SK-N-SH treated with all-trans-retinoic acid at 6 μM for 48 hours (cell line): ENCODE measurements at regions not wholly inside any gene's neighbourhood (a gene's known extent, or its start where the extent isn't known, plus 50 kb on each side); places are given as distances from the start of the nearest gene placed in this dataset.

ENCODE experiments used
- ATAC-seq: fragments of 200-7000 bp; cut with Tn5 transposase; 3 replicates; pipeline ENCODE4 v1.9.1; 2020; ENCODE audit warnings: mild to moderate bottlenecking, moderate library complexity
- ARNTL ChIP-seq: fragments of 450-650 bp; formaldehyde crosslinking; IDR thresholded peaks from 2 replicates; pipeline ENCODE4 v1.5.0; 2020; ENCODE audit warnings: low read depth, mild to moderate bottlenecking, moderate library complexity, borderline replicate concordance
- BACH2 ChIP-seq: fragments of 250-450 bp; sonication (Bioruptor Pico); IDR thresholded peaks from 2 replicates; pipeline ENCODE4 v1.9.0; 2021; ENCODE audit warnings: mild to moderate bottlenecking, borderline replicate concordance
- CSDC2 ChIP-seq: fragments of 250-450 bp; sonication (Bioruptor Pico); IDR thresholded peaks from 2 replicates; pipeline ENCODE4 v1.5.0; 2020; ENCODE audit warnings: mild to moderate bottlenecking, moderate library complexity
- ESRRG ChIP-seq: fragments of 250-450 bp; sonication (Bioruptor Pico); IDR thresholded peaks from 2 replicates; pipeline ENCODE4 v1.6.1; 2021; ENCODE audit warnings: mild to moderate bottlenecking
- GLIS3 ChIP-seq: fragments of 250-450 bp; sonication (Bioruptor Pico); IDR thresholded peaks from 2 replicates; pipeline ENCODE4 v1.5.0; 2020; ENCODE audit warnings: mild to moderate bottlenecking, moderate library complexity
- ISL1 ChIP-seq: fragments of 250-450 bp; sonication (Bioruptor Pico); IDR thresholded peaks from 2 replicates; pipeline ENCODE4 v2.1.2; 2022; ENCODE audit warnings: mild to moderate bottlenecking, moderate library complexity
- OSR1 ChIP-seq: fragments of 250-450 bp; sonication (Bioruptor Pico); IDR thresholded peaks from 2 replicates; pipeline ENCODE4 v1.8.0; 2022; ENCODE audit warnings: moderate library complexity, mild to moderate bottlenecking, inconsistent platforms
- PPARA ChIP-seq: fragments of 250-450 bp; sonication (Bioruptor Pico); IDR thresholded peaks from 2 replicates; pipeline ENCODE4 v1.5.0; 2020; ENCODE audit warnings: mild to moderate bottlenecking, borderline replicate concordance
- RARB ChIP-seq: fragments of 250-450 bp; sonication (Bioruptor Pico); IDR thresholded peaks from 2 replicates; pipeline ENCODE4 v1.8.0; 2021; ENCODE audit warnings: mild to moderate bottlenecking, moderate library complexity
- SNAI2 ChIP-seq: fragments of 250-450 bp; sonication (Bioruptor Pico); IDR thresholded peaks from 2 replicates; pipeline ENCODE4 v1.5.0; 2020; ENCODE audit warnings: mild to moderate bottlenecking, moderate library complexity
- TCF4 ChIP-seq: fragments of 250-450 bp; sonication (Bioruptor Pico); IDR thresholded peaks from 2 replicates; pipeline ENCODE4 v1.8.0; 2021; ENCODE audit warnings: mild to moderate bottlenecking, moderate library complexity, borderline replicate concordance
- ZC3H10 ChIP-seq: fragments of 250-450 bp; sonication (Bioruptor Pico); IDR thresholded peaks from 2 replicates; pipeline ENCODE4 v1.5.1; 2021; ENCODE audit warnings: mild to moderate bottlenecking, moderate library complexity
- ZFP3 ChIP-seq: fragments of 250-450 bp; sonication (Bioruptor Pico); IDR thresholded peaks from 2 replicates; pipeline ENCODE4 v1.5.0; 2020; ENCODE audit warnings: mild to moderate bottlenecking, moderate library complexity
- ZFP30 ChIP-seq: fragments of 450-650 bp; formaldehyde crosslinking; IDR thresholded peaks from 2 replicates; pipeline ENCODE4 v1.5.0; 2022; ENCODE audit warnings: mild to moderate bottlenecking, moderate library complexity
- ZNF565 ChIP-seq: fragments of 450-650 bp; formaldehyde crosslinking; conservative IDR thresholded peaks from 2 replicates; pipeline ENCODE4 v1.5.0; 2020; ENCODE audit warnings: low read depth, mild to moderate bottlenecking, moderate library complexity
- ZNF70 ChIP-seq: fragments of 450-650 bp; formaldehyde crosslinking; IDR thresholded peaks from 2 replicates; pipeline ENCODE4 v1.5.0; 2020; ENCODE audit warnings: mild to moderate bottlenecking, moderate library complexity
- ZNF8 ChIP-seq: fragments of 450-650 bp; formaldehyde crosslinking; IDR thresholded peaks from 2 replicates; pipeline ENCODE4 v1.5.0; 2020; ENCODE audit warnings: mild to moderate bottlenecking, moderate library complexity
- TF ChIP-seq, protein P1 (sequence below): fragments of 250-450 bp; sonication (Bioruptor Pico); IDR thresholded peaks from 2 replicates; pipeline ENCODE4 v1.8.0; 2020; ENCODE audit warnings: mild to moderate bottlenecking, moderate library complexity, borderline replicate concordance
- TF ChIP-seq, protein P2 (sequence below): fragments of 250-450 bp; sonication (Bioruptor Pico); IDR thresholded peaks from 2 replicates; pipeline ENCODE4 v1.5.1; 2021; ENCODE audit warnings: mild to moderate bottlenecking, moderate library complexity
- TF ChIP-seq, protein P3 (sequence below): fragments of 250-450 bp; sonication (Bioruptor Pico); IDR thresholded peaks from 2 replicates; pipeline ENCODE4 v1.8.0; 2021; ENCODE audit warnings: low read depth, mild to moderate bottlenecking, moderate library complexity, borderline replicate concordance

DNA sequence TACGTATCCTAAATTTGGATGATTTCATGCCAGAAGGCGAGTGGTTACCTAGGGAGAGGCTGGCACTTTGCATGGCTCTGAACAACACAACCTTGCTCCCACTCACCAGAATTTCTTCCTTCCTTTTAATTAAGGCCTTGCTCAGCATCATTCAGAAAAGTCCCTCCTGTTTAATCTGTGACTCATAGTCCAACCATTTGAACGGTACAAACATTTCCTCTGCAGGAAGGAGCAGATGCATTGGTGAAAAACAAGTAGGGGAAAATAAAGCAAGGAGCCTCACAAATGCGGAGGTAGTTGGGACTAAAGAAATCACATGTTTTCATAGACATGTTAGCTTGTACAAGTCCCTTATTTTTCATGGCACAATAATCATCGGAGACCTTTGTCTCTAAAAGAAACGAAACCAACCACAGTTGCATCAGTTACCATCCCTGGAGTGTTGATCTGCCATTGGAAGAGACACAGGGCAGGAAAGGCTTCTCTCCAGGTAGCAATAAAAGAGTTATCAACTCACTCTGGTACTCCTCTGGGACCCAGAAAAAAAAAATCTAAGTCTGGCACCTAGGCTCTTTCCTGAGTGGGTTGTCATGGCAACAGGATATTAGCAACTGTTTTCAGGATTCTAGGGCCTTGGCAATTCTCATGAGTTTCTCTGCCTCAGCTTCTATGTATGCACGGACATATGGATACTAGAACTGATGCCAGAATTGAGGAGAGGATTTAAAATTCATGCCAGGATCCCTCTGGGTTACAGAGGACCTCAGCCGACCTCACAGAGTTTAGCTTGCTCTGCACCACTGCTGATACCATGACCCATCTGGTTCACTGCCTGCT is 255.4 kb upstream of the ARPP21 start:
- peak; percentile 81 for ATAC-seq

DNA sequence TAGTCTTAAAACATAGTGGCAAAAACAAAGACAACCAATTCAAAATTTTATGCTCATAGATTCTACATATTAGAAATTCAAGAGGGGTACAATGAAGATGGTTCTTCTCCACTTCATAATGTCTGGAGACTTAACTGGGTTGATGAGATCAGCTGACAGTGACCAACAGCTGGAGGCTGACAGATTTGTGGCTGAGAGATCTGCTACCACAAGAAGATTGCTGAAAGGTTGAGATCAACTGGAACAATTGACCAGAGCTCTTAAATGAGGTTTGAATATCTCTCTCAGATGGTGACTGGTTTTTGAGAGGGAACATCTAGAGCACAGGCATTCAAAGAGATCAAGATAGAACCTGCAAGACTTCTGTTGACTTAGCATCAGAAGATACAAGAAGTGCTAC is 254.1 kb upstream of the ARPP21 start:
- no peak for ATAC-seq
- TF ChIP-seq PPARA (CRISPR knock-in tag) = no peak
- TF ChIP-seq ZC3H10 (CRISPR knock-in tag) = no peak
- TF ChIP-seq, protein P1, sequence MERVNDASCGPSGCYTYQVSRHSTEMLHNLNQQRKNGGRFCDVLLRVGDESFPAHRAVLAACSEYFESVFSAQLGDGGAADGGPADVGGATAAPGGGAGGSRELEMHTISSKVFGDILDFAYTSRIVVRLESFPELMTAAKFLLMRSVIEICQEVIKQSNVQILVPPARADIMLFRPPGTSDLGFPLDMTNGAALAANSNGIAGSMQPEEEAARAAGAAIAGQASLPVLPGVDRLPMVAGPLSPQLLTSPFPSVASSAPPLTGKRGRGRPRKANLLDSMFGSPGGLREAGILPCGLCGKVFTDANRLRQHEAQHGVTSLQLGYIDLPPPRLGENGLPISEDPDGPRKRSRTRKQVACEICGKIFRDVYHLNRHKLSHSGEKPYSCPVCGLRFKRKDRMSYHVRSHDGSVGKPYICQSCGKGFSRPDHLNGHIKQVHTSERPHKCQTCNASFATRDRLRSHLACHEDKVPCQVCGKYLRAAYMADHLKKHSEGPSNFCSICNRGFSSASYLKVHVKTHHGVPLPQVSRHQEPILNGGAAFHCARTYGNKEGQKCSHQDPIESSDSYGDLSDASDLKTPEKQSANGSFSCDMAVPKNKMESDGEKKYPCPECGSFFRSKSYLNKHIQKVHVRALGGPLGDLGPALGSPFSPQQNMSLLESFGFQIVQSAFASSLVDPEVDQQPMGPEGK = no peak
- TF ChIP-seq ZNF565 (CRISPR knock-in tag) = no peak
- no peak for TF ChIP-seq ESRRG
- no peak for TF ChIP-seq ISL1 (CRISPR knock-in tag)
- TF ChIP-seq, all 23 proteins: peak for 0

More for the DNA sequence above, 255.4 kb upstream of the ARPP21 start:
- TF ChIP-seq ZC3H10 (CRISPR knock-in tag) = no peak
- TF ChIP-seq OSR1 (CRISPR knock-in tag) = no peak
- TF ChIP-seq ISL1 (CRISPR knock-in tag) = peak; percentile 25; the same call in 1 of the 2 replicates
- no peak for TF ChIP-seq ZNF70 (CRISPR knock-in tag)
- TF ChIP-seq, protein P2, sequence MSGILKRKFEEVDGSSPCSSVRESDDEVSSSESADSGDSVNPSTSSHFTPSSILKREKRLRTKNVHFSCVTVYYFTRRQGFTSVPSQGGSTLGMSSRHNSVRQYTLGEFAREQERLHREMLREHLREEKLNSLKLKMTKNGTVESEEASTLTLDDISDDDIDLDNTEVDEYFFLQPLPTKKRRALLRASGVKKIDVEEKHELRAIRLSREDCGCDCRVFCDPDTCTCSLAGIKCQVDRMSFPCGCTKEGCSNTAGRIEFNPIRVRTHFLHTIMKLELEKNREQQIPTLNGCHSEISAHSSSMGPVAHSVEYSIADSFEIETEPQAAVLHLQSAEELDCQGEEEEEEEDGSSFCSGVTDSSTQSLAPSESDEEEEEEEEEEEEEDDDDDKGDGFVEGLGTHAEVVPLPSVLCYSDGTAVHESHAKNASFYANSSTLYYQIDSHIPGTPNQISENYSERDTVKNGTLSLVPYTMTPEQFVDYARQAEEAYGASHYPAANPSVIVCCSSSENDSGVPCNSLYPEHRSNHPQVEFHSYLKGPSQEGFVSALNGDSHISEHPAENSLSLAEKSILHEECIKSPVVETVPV (CRISPR knock-in tag) = no peak

DNA sequence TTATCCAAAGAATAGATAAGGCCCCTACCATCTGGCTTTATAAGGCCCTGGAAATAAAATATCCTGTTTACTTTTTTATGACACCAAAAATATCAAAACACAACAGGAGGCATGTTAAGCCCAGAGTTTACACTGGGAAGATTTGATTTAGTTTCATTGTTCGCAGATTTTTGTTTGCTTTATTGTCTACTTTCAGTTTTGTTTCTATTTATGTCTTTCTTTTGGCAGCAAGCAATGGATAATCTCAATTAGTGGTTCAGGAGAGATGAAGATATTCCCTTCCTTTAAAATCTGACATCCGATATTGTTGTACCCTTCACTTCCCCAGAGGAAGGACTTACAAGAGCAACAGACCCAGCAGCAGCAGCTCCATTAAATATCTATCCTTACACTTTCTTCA is 249.4 kb upstream of the ARPP21 start:
- no peak for ATAC-seq
- TF ChIP-seq, protein P1 = no peak
- TF ChIP-seq TCF4 = no peak
- TF ChIP-seq, protein P3, sequence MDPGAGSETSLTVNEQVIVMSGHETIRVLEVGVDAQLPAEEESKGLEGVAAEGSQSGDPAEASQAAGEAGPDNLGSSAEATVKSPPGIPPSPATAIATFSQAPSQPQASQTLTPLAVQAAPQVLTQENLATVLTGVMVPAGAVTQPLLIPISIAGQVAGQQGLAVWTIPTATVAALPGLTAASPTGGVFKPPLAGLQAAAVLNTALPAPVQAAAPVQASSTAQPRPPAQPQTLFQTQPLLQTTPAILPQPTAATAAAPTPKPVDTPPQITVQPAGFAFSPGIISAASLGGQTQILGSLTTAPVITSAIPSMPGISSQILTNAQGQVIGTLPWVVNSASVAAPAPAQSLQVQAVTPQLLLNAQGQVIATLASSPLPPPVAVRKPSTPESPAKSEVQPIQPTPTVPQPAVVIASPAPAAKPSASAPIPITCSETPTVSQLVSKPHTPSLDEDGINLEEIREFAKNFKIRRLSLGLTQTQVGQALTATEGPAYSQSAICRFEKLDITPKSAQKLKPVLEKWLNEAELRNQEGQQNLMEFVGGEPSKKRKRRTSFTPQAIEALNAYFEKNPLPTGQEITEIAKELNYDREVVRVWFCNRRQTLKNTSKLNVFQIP (CRISPR knock-in tag) = no peak
- TF ChIP-seq BACH2 (CRISPR knock-in tag) = no peak
- no peak for TF ChIP-seq RARB (CRISPR knock-in tag)
- no peak for TF ChIP-seq CSDC2
- TF ChIP-seq GLIS3 (CRISPR knock-in tag) = no peak
- TF ChIP-seq ZFP30 (CRISPR knock-in tag) = no peak
- TF ChIP-seq PPARA (CRISPR knock-in tag) = no peak
- no peak for TF ChIP-seq ISL1 (CRISPR knock-in tag)
- no peak for TF ChIP-seq ARNTL (CRISPR knock-in tag)
- no peak for TF ChIP-seq OSR1 (CRISPR knock-in tag)
- TF ChIP-seq ZFP3 = no peak
- no peak for TF ChIP-seq SNAI2 (CRISPR knock-in tag)
- TF ChIP-seq, protein P2 (CRISPR knock-in tag) = no peak
- TF ChIP-seq, all 23 proteins: peak for 0

DNA sequence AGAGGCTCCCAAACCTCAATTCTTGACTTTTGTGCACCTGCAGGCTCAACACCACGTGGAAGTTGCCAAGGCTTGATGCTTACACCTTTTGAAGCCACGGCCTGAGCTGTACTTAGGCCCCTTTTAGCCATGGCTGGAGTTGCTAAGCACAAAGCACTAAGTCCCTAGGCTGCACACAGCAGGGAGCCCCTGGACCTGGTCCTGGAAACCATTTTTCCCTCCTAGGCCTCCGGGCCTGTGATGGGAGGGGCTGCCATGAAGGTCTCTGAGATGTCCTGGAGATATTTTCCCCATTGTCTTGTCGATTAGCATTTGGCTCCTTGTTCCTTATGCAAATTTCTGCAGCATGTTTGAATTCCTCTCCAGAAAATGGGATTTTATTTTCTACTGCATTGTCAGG is 247.1 kb upstream of the ARPP21 start:
- ATAC-seq = no peak
- no peak for TF ChIP-seq ZNF70 (CRISPR knock-in tag)
- TF ChIP-seq GLIS3 (CRISPR knock-in tag) = no peak
- TF ChIP-seq CSDC2 = no peak
- TF ChIP-seq PPARA (CRISPR knock-in tag) = no peak
- no peak for TF ChIP-seq BACH2 (CRISPR knock-in tag)
- no peak for TF ChIP-seq RARB (CRISPR knock-in tag)
- TF ChIP-seq, protein P3 (CRISPR knock-in tag) = no peak
- no peak for TF ChIP-seq ZC3H10 (CRISPR knock-in tag)
- TF ChIP-seq ARNTL (CRISPR knock-in tag) = no peak
- no peak for TF ChIP-seq ZFP30 (CRISPR knock-in tag)
- no peak for TF ChIP-seq ZFP3
- TF ChIP-seq, protein P1 = no peak
- TF ChIP-seq ZNF8 (CRISPR knock-in tag) = no peak
- TF ChIP-seq ZNF565 (CRISPR knock-in tag) = no peak
